Ovary (tissue), 3 donors: ENCODE measurements at regions not wholly inside any gene's neighbourhood (a gene's known extent, or its start where the extent isn't known, plus 50 kb on each side); places are given as distances from the start of the nearest gene placed in this dataset.

Experiments
- CTCF ChIP-seq, 3 donors: fragments of 450-650 bp in 2 of 3; fragments of 200-600 bp in 1 of 3; IDR thresholded peaks; one replicate each; pipeline versions ENCODE4 v1.5.1 to v1.8.0; 2016 to 2022; ENCODE audit warnings: antibody characterized with exemption in 3 of 3, mild to moderate bottlenecking in 1 of 3
- EP300 ChIP-seq: sonication (generic); formaldehyde crosslinking; IDR thresholded peaks from one replicate; pipeline ENCODE4 v1.6.1; 2017; ENCODE audit warnings: antibody characterized with exemption
- POLR2A ChIP-seq: fragments of 450-650 bp; IDR thresholded peaks from one replicate; pipeline ENCODE4 v1.6.1; 2017; ENCODE audit warnings: antibody characterized with exemption, mild to moderate bottlenecking, moderate library complexity
- donor health status: DM: no; HTN: no; CAD: no.

DNA sequence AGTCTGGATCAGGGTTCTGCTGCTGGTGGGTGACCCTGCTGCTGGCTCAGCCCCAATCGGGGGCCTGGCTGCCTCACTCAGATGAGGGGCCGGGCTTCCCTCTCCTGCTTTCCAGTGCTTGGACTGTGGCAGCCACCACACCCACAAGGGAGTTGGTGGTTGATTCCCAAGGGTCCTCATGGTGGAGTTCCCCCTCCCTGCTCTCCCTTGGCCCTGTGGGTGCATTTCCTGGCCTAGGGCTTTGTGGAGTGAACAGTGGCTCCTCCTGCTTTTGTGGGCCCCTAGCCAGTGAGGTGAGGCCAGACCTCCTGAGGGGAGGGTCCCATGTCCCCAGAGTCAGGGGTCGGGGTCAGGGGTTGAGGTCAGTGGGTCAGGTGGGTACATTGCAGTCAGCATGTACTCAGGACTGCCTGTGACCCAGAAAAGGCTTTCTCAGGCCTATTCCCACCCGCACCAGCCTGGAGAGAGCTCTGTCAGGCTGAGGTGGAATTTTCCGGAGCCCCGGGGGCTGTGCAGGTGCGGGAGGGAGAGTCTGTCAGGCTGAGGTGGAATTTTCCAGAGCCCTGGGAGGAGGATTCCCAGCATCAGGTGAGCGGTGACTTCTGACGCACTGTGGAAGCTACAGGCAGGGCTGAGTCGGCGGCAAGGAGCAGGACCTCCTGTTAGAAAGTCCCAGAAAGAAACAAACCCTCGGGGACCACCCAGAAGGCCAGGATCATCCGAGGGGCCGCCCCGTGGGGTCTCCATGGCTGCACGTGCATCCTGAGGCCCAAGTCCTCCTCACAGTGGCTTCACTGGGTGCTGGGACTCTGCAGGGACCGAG lies 94.4 kb upstream of the INSIG1 start:
- no peak for TF ChIP-seq CTCF (IDR thresholded peaks at IDR 0.05)
- TF ChIP-seq EP300 = no peak
- TF ChIP-seq POLR2A = no peak
